Peyer's patch (tissue), 4 donors: ENCODE measurements at regions not wholly inside any gene's neighbourhood (a gene's known extent, or its start where the extent isn't known, plus 50 kb on each side); places are given as distances from the start of the nearest gene placed in this dataset.

Experiments
- CTCF ChIP-seq, 6 experiments: fragments of 450-650 bp in 4 of 6; fragments of 200-600 bp in 2 of 6; sonication (generic) in 1 of 6; IDR thresholded peaks; one replicate each; pipeline ENCODE4 v1.5.1; 2017 to 2019; ENCODE audit warnings: antibody characterized with exemption in 6 of 6, mild to moderate bottlenecking in 3 of 6, moderate library complexity in 1 of 6
- POLR2A ChIP-seq, 2 donors: fragments of 450-650 bp; IDR thresholded peaks; one replicate each; pipeline ENCODE4 v1.5.1; 2017; ENCODE audit warnings: antibody characterized with exemption in 2 of 2, mild to moderate bottlenecking in 2 of 2, moderate library complexity in 2 of 2

GRCh38 chr1:98385652-98386051 lies 275.9 kb upstream of the SNX7 start:
- no peak for TF ChIP-seq CTCF (IDR thresholded peaks at IDR 0.05)
- TF ChIP-seq POLR2A (IDR thresholded peaks at IDR 0.05) = no peak
